ENCODE measurements at regions not wholly inside any gene's neighbourhood (a gene's known extent, or its start where the extent isn't known, plus 50 kb on each side); places are given as distances from the start of the nearest gene placed in this dataset.

GRCh38 chr17:34201767-34202166 is 53.3 kb upstream of the CCL2 start:
- H3K27me3 Mint-ChIP-seq = peaks cover 42% of the 10 kb centered on the region

GRCh38 chr17:34203018-34203638 is 52.0 kb upstream of the CCL2 start:
- Mint-ChIP-seq H3K27me3 (peaks cover 41% of the 10 kb centered on the region), H3K4me1 (peaks cover 12% of the 10 kb centered on the region), H3K27ac (no peak overlapping the region), H3K4me3 (no peak overlapping the region), H3K36me3 (ENCODE audit: low read depth) (no peaks in the 10 kb centered on the region), H3K9me3 (no peaks in the 10 kb centered on the region)
- no peak for ATAC-seq (replicated peaks)

More at GRCh38 chr17:34201767-34202166, 53.3 kb upstream of the CCL2 start:
- Mint-ChIP-seq H3K27ac (peak overlapping the region; percentile 4), H3K4me1 (peaks cover 12% of the 10 kb centered on the region), H3K36me3 (ENCODE audit: low read depth) (no peaks in the 10 kb centered on the region), H3K9me3 (no peaks in the 10 kb centered on the region), H3K4me3 (no peak overlapping the region)
- ATAC-seq (replicated peaks) = peak; percentile 91

- Mint-ChIP-seq H3K9me3 (no peaks in the 10 kb centered on the region), H3K4me3 (no peak overlapping the region), H3K4me1 (peaks cover 12% of the 10 kb centered on the region), H3K27ac (no peak overlapping the region), H3K27me3 (peaks cover 35% of the 10 kb centered on the region), H3K36me3 (ENCODE audit: low read depth) (no peaks in the 10 kb centered on the region)
- ATAC-seq (replicated peaks) = no peak
These were observed 50.7 kb upstream of the CCL2 start for GRCh38 chr17:34204402-34204801.

Measured in activated T-helper 17 cell treated with anti-CD3 and anti-CD28 coated beads, Interleukin-2, amount 50 U/mL, for 72 hours (primary cell).